DMS153 treated with DMSO at 0.1 percent for 48 hours (cell line): ENCODE measurements at regions not wholly inside any gene's neighbourhood (a gene's known extent, or its start where the extent isn't known, plus 50 kb on each side); places are given as distances from the start of the nearest gene placed in this dataset.
"Not testable (repeated sequence)": the region's sequence is repeated elsewhere in the genome, so short reads cannot be mapped to it uniquely, and the experiment has no call there.

Experiments used
- DNase-seq: peaks from one replicate; lab custom pipeline; 2025; ENCODE audit not compliant: unreplicated experiment; lab: John Stamatoyannopoulos, UW

DNA sequence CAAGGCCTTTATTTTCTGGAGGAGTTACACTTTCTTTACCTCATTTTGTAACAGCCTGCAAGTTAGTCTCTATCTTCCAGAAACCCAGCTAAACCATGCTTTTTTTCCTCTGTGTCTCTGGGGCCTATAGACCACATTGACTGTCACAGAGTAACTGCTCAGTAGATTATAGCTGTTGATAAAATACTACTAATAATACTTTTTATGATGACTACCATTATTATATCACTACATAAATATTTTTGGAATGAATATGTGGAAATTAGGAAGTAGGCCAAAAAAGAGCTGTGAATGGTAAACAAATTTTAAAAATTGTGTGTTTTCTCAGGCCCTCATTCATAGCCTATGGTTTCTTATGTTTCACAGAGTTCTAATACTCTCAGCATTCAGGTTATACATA is 233.1 kb upstream of the USP24 start:
- no peak for DNase-seq

DNA sequence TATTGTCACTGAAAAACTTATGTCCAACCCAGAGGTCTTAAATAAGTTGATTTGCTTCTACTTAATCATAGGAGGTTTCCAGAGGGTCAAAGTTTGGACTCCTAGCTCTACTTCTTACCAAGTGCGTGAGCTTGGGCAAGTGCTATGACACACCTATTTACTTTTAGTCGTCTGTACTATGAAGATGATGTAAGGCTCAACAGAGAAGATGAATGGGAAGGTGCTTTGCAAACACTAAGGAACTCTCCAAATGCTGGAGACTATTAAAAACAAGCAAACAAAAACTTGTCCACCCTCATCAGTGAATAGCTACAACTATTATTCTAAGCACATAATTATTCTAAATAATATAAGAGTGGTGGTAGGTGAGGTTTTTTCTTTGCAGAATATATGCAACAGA is 232.3 kb upstream of the USP24 start:
- no peak for DNase-seq

DNA sequence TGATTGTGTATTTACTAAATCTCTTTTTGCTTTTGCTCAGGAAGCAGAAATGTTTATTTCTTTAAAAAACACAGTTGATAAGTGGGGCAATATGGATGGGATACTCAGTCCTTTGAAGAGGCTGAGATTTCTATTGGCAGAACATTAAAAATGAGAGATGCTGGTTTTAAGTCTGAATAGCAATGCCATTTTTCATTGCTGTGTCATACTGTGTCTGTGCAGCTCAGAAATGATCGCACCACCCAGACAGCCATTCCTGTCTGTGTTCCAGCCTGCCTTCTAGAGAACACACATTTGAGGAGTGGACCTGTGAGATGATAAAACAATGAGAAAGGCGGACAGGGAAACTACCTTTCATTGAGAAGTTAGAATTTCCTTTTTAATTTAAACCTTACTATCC is 231.2 kb upstream of the USP24 start:
- DNase-seq = no peak

DNA sequence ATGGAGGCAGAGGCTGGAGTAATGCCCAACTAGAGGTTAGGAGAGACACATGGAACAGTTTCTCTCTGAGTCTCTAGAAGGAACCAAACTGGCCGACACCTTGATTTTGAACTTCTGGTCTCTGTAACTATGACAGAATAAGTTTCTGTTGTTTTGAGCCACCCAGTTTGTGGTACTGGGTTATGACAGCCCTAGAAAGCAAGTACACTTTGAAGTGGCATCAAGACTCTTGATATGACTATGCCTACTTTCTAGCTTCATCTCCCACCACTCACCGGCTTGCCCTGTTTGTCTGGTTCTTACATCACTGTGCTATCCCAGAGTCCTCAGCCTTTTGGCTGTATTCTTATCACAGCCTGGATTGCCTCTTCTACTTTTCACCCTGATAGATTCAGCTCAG is 230.3 kb upstream of the USP24 start:
- DNase-seq = no peak

DNA sequence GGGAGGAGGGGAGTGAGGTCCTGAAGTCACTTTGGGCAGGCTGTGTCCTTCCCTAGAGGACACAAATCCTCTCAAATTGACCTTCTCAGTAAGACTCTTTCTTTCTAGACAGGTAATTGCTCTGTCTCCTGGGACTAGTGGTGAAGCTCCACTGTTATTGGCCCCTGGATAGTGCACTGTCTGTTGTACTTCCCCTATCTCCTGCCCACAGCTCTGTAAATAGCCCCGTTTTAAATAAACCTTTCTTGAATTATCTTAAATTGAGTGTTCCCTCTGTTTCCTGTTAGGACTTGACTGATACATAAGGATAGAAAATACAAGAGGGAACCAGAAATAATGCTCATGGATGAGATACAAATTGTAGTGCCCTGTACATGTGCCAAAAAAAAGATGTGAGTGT is 229.5 kb upstream of the USP24 start:
- DNase-seq = no peak

DNA sequence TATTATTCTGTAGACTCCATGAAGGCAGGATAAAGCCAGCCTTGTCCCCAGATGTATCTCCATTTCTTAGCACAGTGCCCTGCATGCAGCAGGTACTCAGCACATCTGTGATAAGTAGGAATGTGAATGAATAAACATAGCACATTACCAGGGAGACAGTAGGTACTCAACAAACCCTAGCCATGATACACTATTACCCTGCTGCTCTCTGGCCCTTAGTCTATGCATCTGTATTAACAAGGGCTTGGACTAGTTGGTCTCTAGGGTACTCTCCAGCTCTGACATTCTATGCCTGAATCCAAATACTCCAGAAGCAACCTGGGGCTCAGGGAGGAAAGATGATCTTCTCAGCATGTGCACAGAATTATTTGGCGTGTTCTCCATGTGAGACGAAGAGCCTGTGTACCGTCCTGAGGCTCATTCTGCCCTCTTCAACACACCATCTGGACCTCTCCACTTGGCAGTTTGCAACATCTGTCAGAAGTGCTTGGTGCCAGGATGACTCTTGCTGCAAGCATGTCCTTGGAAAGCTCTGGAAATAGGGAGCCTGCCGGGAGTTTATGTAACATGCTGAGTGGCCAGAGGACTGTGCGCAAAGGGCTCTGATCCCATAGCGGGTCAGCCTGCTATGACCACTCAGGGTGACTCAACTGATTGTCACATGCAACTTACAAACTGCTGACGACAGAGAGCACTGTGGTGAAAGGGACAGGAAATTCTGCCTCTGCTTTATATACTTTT is 228.2 kb upstream of the USP24 start:
- DNase-seq = no peak

DNA sequence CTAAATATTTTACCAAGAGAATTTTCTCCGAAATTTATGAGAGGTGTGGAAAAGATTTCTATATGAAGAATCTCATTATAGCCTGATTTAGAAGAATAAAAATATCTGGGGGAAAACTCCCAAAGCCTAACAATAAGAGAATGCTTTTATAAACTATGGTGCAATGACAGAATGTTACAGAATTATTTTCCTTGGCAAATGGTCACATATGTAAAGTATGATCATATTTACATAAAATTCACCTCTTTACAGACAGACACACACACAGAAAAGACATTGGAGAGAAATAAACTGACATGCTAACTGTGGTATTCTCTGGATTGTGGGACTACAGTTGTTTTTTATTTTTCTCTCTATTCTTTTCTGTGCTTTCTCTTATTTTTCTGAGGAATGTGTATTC is 226.3 kb upstream of the USP24 start:
- no peak for DNase-seq

DNA sequence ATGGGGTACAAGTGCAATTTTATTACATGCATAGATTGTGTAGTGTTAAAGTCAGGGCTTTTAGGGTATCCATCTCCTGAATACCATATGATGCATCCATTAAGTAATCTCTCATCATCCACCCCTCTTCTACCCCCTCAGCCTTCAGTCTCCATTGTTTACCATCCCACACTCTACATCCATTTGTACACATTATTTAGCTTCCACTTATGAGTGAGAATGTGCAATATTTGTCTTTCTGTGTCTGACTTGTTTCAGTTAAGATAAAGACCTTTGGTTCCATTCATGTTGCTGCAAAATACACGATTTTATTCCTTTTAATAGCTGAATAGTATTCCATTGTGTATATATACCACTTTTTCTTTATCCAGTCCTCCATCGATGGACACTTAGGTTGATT is 222.5 kb upstream of the USP24 start:
- no peak for DNase-seq

DNA sequence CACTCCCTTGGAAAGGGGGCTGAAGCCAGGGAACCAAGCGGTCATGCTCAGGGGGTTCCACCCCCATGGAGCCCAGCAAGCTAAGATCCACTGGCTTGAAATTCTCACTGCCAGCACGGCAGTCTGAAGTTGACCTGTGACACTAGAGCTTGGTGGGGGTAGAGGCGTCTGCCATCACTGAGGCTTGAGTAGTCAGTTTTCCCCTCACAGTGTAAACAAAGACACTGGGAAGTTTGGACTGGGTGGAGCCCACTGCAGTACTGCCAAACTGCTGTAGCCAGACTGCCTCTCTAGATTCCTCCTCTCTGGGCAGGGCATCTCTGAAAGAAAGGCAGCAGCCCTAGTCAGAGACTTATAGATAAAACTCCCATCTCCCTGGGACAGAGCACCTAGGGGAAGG is 215.6 kb upstream of the USP24 start:
- DNase-seq = not testable (repeated sequence)

DNA sequence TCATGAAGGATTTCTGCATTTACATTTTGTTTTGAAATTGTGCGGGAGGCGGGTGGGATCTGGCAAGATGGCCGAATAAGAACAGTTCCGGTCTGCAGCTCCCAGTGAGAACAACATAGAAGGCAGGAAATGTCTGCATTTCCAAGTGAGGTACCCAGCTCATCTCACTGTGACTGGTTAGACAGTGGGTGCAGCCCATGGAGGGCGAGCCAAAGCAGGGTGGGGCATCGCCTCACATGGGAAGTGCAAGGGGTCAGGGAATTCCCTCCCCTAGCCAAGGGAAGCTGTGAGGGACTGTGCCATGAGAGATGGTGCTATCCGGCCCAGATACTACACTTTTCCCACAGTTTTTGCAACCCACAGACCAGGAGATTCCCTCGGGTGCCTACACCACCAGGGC is 215.0 kb upstream of the USP24 start:
- DNase-seq = not testable (repeated sequence)

DNA sequence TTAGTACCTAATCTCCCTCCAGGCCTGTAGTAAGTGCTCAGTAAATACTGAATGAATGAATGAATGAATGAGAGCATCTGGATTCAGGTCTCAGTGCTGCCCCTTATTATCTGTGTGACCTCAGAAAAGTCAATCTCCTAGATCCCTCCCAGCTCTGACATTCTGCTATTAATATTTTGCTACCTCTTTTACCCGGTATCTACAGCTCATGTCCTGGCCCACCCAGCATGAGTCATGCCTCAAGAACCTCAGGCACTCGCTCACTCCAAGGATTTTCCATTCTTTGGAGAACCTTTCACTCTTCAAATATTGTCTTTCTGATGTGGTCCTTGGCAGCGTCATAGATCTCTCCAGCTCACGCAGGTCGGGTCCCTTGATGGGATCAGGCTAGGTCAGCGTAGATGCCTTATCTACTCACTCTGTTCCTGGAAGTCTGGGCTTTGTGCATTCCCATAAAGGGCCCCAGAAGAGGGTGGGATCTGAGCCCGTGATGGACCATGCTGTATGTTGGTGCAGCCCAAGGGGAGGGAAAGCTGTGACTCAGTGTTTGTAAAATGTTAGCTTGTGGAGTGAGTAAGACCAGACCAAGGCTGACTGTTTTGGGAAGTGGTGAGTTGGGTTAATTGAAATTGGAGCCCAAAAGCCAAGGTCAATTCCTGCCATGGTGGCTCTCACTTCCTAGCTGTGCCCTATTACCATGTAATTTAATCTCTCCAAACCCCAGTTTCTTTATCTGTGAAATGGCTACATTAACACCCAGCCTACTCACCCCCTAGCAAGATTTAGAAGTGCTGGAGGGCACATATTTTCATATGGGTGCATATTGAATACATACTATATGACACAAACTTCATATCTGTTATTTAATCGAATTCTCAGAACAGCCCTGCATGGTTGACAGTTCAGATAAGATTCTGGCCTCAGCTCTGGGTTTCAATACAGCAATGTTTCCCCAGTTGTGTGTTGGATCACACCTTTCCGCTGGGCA is 214.1 kb upstream of the USP24 start:
- DNase-seq = no peak

DNA sequence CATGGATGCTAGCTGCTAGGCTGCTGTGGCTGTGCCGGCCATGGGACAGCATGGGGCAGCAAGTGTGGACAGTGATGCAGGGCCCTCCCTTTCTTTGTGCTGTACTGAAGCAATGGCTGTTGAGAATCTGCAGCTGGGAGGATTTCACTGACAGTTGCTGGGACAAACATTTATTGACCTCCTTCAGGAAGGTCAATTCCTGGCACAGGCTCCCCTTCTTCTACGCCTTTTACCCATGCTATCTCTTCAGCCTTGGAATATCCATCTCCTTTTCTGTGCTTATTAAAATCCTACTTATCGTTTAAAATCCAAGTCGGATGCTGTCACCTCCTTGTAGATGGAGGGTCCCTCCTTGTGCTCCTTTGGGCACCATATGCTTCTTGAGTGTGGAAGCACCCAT is 213.1 kb upstream of the USP24 start:
- DNase-seq = no peak

DNA sequence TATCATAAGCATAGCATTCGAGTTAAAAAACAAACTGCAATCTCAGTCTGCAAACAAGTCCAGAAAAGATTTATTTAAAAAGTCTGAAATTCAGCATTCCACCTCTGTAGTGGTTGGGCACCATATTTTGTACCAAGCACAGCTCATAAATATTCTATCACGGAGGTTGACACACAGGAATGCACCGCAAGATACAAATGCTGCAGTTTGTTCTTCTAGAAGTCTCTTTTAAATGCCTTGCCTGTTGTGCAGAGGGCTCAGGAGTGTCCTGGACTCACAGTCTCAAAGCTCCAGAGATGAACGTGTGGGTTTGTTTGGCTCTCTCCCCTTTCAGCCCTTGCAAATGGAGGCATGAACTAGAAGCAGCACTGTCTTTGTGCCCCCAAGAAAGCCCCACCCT is 212.4 kb upstream of the USP24 start:
- no peak for DNase-seq

DNA sequence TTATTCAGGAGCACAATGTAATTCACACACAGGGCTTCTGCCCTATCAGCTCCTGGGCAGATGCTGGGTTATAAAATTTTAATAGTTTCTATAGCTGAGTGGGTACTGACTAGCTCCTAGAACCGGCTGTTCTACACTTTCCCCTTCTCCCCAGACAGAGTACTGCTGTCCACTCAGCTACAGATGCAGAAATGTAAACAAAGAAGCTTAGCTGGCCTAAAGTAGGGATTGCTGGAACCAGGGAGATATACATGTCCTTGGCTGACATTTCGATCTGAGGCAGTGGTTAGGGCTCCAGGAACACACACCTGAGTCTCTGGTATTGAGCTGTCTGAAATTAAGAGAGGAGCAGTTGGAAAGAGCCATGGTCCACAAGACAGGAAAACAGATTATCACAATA is 211.5 kb upstream of the USP24 start:
- no peak for DNase-seq

DNA sequence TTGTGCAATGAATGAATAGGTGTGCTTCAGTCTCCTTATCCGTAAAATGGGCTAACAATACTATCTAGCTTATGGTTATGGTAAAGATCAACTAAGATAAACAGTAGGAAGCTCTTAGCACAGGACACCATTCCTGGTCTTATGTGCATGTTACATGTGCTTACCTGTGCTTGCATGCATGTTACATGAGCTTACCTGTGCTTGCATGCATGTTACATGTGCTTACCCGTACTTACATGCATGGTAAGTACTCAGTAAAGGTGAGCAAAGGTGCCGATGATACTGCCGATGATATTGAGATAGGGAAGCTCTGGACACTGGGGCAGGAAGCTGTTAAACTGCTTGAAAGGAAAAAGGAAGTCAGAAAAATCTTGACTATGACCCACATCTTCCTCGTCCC is 211.0 kb upstream of the USP24 start:
- no peak for DNase-seq

DNA sequence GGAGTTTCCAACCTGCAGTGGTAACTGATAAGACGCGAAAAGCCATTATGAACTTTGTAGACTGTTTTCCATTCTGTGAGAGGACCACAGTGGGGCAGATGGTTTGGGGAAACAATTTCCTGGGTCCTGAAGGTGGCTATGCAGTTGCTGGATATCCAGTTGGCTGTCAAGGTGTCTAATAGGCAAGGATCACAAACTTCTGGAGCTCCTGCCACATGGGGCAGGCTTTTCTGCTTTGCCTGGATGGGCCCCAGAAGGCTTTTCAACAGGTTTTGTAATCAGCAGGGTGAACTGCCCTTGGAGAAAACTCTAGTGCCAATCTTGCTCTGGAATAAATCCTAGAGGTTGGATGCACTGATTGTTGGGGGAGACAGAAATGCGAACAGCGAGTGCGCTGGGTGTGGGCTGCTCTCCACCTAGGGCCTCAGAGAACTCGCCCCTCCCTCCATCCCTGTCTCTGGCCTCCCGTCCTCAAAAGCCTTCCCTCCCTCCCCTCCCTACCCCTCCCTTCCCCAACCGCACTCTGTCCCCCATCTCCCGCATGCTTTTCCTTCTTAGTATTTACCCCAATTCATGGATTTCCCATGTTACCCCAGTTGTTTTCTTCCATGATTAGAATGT is 210.3 kb upstream of the USP24 start:
- no peak for DNase-seq

DNA sequence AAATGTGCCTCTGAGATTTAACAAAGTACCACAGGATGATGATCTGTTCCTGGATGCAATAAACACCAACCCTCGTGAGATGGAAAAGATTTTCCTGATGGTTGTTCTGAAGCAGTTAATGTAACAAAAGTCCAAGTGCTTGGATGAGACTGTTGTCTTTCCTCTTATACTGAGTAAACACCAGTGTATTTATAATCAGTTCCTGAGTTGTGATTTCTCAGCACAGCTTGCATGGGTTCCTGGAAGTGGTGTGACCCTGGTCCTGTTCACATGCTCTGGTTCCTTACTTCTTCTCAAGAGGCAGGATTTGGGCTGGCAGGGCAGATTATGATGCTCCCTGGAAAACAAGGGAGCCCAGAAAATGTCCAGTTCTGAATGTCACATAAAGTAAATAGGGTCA is 208.2 kb upstream of the USP24 start:
- DNase-seq = no peak

DNA sequence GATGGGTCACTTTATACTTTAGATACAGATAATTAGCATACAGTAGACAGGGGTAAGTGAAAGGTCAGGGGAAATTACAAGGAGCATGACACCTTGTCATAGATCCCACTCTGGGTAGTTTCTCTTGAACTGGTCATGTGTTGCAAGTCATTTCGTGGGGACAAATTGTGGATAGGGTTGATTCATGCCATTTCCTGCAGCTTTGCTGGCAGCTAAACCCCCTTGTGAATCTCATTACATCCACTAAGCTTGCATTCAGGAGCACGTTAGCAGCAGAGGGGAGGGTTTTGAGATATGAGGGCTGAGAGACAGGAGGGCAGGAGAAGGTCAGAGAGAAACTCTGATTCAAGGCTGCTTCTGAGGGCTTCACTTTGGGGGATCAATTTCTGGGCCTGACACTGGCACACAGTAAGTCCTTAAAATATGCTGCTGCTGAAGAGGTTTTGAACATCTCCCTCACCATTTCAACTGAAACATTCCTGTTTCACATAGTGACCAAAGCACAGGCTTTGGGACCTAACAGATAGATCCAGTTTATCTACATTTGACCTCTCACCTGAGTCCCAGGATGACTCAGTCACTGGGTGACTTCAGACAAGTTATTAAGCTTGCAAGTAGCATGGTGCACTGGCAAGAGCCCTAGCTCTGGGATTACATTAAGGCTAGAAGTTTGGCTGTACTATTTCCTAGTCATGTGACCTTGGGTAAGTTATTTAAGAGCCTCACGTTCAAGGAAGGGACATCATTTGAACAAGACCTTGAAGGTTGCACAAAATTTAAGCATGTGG is 206.0 kb upstream of the USP24 start:
- DNase-seq = no peak

DNA sequence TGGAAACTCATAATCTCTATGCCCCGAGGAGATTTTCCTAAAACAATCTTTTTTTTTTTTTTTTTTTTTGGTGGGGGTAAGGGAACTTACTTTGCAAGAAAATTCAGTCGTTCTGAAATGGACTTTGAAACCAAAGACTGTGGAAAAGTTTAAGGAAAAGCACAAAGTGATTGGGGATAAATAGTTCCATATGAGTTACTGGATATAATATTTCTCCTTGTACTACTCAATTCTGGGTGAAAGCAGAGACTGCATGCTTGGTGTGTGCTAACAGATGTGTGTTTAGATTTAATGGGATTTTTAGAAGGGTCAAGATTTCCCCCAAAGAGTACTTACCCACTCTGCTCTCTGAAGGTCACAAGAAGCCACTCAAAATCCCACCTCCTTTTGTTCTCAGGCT is 204.9 kb upstream of the USP24 start:
- no peak for DNase-seq

DNA sequence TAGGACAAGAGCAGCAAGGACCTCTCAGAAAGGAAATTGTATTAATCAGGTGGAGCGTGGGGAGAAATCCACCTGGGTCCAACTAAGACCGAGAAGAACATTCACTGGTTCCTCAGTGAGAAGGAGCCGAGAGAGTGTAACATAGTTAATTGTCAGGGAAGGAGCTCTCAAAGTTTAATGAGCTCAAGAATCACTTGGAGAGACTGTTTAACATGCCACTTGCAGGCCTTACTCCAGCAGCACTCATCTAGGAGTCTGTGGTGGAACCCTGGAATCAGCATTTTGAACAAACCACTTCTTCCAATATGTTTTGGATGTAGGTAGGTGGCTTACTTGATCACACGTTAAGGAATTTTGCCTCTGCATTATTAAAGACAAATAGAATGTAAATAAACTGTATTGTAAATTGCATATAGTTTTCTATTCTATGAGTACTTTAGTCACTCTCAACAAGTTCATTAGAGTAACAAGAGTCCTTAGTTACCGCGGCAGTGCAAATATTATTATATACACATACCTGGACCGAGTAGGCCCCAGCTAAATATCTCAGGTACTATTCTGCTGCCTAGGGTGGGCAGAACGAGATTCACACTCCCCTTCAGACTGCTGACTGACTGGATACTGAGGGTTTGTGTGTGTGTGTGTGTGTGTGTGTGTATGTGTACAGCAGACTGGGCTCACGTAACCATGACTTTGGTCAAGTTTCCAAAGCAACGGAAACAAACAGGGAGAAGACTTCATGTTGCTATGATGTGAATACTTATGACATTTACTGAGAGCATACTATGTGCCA is 203.2 kb upstream of the USP24 start:
- no peak for DNase-seq
